ENCODE measurements at regions not wholly inside any gene's neighbourhood (a gene's known extent, or its start where the extent isn't known, plus 50 kb on each side); places are given as distances from the start of the nearest gene placed in this dataset.

DNA sequence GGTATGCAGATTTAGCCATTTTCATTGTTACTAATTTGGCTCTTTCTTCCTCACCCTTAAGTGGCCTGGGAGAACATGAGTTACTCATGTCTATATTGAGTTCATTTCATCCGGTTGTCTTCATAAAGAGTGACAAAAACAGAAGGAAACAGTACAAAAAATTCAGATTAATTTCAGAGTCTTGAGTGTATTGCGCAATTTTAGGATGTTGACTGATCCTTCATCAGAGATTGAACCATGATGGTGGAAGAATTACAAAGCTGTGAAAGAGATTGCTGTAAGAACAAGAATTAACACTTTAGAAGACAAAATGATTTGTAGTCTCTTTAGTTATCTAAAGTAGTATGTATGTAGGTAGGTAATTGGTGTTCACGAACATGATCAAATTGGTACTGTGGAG is 194.0 kb upstream of the PPP1R3A start:
- DNase-seq (ENCODE audit: low spot score): no peak

DNA sequence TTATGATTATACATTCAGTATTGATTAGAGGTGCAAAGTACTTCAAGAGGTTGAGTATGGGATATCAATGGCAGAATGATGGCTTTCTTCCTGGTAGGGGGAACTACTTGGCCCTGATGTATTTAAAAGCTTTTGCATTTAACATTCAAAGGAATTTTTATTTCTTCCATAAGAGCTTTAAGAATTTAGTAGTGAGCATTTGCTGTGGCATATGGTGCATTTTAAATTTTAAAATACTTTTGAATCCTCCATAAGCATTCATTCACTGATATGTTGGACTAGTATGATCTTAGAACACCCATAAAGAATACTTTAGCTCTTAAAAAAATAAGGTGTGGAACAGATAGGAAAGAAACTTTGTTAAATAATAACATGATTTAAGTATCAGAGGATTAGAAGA is 191.9 kb upstream of the PPP1R3A start:
- no peak for DNase-seq (ENCODE audit: low spot score)

DNA sequence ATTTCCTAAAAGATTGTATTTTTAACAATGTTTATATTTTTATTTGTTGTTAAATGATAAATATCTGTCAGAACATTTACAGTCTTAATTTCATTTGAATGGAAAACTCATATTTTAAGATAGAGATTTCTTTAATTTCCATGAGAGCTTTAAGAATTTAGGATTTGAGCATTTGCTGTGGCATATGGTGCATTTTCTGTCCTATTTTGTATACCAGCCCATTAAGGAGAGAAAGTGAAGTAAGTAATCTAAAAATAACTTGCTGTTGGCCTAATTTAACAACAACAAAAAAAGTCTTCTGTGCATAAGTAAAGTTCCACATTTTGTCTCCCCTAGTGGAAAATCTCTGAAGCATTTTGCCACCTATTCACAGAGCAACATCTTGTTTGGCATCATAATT is 190.9 kb upstream of the PPP1R3A start:
- no peak for DNase-seq (ENCODE audit: low spot score)

DNA sequence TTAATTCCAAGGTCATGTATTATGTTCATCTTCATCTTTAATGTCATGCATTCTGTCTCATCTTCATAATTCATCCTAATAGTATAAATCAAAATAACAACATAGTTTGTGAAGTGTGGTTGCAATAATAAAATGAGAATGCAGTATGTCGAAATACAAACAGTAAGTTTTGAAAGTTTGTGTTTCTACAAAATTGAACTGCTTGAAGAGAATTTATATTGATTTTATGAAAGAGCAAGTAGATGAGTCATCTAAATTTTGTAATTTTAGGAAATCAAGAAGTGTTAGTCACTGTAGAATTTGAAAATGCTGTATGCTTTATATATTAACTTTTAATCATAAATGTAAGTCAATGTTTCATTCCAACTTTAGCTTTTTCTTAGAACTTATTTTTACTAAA is 190.5 kb upstream of the PPP1R3A start:
- no peak for DNase-seq (ENCODE audit: low spot score)

DNA sequence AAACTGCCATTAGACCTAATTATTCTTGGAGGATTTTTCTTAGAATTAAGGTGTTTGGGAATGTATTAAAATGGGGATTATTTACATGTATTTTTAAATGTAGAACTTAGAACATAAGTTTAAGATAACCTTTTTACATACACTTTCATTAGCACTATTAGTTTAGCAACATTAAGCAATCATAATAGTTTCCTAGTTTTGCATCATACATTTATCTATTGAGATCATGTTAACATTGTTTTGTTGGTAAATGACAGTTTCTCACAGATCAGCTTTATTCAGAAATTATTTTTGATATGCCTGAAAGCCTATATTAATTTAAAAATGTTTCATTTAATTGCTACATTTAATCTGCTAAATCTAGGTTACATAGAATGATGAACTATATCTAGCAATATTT is 189.7 kb upstream of the PPP1R3A start:
- DNase-seq (ENCODE audit: low spot score): no peak

DNA sequence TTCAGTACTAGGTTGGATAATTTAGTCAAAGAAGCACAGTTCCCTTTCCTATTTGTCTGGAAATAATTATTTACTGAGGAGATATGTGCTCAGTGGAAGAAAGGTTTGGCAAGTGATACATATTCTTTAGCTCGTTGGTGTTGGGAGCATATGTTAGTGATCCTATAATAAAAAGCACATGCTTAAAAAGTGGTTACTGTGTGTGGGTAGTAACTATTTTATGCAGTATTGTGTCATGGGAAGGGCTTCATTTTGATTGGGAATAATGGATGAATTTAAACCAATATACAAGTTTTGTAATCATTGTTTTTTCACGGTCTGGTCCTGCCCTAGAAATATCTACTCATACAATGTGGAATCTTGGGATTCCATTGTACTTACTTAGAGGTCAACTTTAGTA is 188.7 kb upstream of the PPP1R3A start:
- DNase-seq (ENCODE audit: low spot score): no peak

DNA sequence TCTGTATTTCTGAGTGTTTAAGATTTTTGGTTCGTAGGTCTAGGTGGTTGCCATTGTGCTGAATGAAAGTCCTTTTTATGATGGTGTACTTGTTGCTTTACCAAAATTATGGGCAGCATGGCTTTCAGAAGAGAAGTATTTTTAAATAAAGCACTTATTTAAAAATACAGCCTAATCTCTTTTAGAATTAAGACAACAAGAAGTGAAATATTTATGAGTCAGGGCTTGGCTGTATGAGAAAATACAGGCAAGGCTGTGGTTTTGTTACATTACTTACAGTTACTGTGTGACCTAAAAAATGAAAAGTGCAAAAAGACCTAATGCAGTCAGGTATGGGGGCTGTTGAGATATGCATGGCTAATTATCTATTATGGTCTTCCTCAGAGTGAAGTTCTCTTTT is 185.2 kb upstream of the PPP1R3A start:
- no peak for DNase-seq (ENCODE audit: low spot score)

DNA sequence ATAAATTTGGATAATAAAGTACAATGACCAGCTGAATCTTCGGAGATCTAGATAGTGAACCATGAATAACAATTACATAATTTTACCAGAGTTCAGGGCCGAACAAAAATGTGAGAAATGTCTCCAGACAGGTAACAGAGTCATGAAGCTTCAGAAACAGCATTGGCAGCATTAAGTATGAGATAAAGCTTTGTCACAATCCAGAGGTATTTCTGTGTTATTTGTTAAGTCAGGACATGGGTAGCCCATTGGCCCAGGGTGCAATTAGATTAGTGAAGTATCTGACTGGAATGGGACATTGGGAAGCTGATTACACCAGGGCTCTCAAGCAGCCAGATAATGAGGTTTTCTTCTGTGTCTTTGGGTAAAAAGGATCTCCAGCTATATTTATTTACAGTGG is 184.2 kb upstream of the PPP1R3A start:
- no peak for DNase-seq (ENCODE audit: low spot score)

DNA sequence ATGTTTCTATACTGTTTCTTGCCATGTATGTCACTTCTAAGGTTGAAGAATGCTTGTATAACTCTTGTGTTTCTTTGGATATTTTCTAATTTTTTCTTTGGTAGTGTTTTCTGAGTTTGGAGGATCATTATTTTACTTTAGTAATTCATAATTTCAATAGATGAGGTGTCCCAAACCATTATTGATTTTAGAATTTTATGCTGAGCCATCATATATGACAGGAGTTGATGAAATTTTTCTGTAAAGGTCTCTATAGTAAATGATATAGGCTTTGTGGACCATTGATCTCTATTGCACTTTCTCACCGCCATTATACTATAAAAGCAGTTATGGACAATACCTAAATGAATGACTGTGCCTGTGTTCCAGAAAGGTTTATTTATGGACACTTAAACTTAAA is 183.3 kb upstream of the PPP1R3A start:
- DNase-seq (ENCODE audit: low spot score): no peak

DNA sequence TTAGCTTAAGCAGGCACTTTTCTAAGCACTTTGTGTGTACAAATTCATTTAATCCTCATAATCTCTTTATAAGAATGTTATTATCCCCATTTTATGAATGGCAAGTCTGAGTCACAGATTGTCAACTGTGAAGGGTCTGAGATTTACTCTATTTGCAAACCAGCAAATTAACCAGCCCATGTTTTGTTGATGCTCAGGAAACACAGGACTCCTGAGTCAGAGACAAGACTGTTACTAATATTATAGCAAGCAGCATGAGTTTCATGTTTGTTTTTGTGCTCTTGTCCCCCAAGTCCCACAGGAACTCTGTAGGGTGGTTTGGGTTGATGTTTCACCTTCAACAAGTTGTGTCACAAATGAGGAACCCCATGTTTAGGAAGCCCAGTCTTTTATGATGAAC is 182.0 kb upstream of the PPP1R3A start:
- DNase-seq (ENCODE audit: low spot score): no peak

DNA sequence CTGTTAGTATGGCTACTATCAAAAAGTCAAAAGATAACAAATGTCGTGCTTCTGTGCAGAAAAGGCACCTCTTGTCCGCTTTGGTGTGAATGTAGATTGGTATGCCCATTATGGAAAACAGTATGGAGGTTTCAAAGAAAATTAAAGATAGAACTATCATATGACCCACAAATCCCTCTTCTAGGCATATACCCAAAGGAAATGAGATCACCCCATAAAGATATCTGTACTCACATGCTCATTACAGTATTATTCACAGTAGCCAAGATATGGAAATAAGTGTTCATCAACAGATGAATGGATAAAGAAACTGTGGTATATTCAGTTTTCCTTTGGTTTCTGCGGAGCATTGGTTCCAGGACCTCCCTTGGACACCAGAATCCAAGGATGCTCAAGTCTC is 180.5 kb upstream of the PPP1R3A start:
- DNase-seq (ENCODE audit: low spot score): no peak

DNA sequence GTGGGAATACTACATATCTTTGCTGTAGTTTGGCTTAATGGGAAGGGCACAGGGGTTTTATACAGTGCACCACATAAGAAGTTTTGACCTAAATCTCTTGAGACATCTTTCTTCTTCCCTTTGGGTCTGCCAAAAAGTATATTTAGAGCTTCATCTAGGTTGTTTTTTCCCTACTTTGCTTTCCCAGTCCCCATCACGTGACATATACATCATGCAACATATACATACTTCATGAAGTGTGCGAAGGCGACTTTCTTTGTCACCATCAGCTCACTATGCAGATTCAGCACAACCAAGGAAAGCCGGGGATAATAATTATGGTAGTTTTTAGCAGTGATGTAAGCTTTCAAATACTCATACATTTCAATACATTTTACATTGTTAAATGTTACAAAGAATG is 177.1 kb upstream of the PPP1R3A start:
- DNase-seq (ENCODE audit: low spot score): no peak

DNA sequence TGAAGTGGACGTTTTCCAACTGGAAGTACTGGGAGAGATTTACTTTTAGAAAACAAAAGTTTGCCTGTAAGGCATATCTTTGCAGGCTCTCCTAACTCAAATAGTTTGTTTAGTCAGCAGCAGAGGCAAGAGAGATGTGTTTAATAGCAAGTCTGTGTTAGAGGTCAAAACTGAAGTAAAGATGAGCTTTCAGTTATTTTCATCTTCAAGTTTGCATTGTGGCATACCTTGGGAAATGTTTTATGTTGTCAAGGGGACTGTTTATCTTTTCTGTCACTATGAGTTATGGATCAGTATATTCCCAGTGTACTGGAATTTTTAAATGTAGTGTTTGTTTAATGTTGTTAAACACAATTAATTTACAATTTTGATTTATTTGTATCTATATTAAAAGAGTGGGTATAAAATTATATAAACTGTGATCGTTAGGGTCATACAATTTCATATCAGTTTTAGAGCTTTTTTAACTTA is 169.7 kb upstream of the PPP1R3A start:
- no peak for DNase-seq (ENCODE audit: low spot score)

DNA sequence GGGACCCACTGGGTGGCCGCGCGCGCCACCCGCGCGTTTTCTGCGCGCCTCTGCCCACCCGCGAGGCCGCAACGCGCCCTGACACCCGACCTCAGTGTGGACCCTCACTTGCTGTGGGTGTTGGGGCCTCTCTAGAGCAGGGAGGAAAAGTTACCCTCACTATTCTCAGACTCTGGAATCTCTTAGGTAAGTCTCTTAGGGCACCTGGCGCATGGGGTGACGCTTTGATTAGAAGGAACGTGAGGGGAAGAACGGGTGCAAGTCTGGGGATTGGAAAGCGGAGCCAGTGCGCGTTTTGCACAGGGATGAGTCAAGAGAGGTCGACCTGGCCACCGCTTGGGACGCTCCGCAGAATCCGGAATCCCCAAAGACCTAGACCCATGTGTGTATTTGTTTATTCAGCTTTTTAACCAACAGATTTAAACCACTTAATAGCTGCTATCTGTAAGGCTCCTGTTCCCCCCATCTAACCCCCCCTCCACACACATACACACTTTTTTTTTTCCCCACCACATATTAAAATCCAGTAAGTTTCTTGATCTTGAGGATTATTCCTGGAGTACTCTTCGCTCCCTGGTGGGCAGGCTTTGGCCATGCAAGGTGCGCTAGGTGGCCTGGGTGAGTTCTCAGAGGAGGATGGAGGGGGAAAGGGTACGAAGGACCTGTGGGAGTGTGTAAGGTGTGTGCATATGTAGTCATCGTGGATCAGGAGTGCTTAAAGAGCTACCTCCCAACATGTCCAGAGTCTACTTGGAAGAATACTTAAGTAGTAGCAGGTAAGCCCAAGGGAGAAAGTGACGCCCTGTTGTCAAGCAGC is 169.1 kb upstream of the PPP1R3A start:
- no peak for DNase-seq (ENCODE audit: low spot score)

DNA sequence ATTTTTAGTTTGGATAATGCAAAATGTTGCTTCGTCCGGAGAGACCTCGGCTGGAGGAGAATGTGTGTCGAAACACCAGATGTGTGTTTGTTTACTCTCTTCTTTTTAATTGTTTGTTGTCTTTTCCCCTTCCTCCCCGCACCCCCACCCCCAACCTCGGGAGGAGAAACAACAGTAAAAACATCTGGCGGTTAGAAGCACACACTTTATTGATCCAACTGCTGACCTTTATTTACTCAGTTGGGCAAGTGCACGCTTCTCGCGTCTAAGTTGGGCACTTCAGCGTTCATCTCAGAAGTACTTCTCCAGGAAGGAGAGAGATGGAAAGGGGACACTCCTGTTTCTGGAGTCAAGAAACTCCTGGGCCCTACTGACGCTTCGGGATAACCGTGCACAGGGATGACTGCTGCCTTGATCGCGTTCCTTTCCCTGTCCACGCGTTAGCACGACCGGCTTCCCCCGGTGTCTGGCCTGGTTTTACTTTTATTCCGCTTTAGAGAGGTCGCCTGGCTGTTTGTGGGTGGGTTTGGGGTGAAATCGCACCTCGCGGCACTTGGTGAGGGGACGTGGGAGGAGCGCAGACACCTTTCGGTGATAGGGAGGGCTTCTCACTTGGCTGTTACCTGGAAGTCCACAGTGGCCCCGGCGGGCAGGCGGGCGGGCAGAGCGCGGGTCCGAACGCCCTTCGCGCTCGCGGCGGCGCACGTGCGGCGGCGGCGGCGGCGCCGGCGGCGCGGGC is 168.3 kb upstream of the PPP1R3A start:
- no peak for DNase-seq (ENCODE audit: low spot score)

DNA sequence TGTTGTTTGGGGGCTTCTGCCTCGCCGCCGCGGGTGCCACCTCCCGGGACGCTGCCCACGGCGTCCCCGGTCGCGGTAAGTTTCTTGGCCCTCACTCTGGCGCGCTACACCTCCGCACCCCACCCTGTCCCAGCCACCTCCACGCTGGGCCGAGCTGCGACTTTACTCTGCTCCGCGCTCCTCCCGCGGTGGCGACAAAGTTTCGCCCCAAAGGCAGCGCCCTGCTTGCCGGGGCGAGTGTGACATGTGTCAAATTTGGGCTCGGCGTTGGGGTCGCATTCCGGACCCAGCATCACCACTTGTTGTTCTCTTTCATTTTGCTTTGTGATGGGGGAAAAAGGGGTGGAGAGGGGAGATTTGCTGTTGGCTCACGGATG is 167.7 kb upstream of the PPP1R3A start:
- no peak for DNase-seq (ENCODE audit: low spot score)

DNA sequence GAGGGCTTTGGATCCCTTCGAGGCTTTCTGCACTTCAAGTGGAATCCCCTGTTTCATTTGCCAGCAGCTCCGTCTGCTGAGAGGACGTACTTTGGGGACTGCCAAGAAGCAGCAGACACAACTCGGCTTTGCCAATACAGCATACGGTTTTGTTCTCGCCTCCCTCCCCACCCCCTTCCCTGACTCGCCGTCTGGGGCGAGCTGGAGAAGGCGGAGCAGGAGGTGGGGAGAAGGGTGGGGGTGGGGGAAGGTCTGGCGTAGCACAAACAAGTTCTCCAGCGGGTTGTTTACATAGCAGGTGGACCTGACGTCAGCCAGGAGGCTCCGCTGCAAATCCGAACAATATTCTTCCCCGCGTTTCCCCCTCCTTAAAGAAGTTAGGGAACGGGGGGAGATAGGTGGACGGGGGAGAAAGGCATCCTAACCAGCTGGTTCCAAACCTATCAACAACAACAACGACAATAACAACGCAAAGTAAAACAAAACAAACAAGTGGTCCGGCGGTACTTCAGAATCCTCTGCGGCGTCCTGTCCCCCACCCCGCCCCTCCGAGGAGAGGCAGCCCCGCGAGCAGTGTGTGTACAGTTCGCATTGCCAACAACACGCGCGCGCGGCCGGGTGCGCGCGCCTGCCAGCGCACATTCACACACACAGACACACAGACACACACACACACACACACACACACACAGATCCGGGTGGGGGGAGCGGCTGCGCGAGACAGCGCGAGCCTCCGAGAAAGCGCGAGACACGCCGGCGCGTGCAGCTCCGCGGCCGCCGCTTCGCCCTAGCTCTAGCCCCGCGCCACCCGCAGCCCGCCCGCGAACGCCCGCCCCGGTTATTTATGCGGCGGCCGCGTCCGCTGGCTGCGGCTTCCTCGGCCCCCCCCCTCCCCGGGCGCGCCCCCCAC is 167.0 kb upstream of the PPP1R3A start:
- no peak for DNase-seq (ENCODE audit: low spot score)

DNA sequence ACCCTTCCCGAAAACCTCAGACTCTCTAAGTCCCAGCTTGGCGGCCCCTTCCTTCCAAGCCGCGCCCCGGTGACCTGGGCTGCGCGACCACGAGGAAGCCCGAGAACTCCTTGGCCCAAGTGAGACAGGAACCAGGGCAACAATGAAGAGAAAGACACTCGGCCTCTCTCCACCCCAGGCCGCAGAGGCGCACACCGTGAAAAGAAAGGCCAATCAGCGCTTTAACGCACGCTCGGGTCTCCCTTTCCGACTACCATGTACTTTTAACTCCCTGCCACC is 166.4 kb upstream of the PPP1R3A start:
- no peak for DNase-seq (ENCODE audit: low spot score)

DNA sequence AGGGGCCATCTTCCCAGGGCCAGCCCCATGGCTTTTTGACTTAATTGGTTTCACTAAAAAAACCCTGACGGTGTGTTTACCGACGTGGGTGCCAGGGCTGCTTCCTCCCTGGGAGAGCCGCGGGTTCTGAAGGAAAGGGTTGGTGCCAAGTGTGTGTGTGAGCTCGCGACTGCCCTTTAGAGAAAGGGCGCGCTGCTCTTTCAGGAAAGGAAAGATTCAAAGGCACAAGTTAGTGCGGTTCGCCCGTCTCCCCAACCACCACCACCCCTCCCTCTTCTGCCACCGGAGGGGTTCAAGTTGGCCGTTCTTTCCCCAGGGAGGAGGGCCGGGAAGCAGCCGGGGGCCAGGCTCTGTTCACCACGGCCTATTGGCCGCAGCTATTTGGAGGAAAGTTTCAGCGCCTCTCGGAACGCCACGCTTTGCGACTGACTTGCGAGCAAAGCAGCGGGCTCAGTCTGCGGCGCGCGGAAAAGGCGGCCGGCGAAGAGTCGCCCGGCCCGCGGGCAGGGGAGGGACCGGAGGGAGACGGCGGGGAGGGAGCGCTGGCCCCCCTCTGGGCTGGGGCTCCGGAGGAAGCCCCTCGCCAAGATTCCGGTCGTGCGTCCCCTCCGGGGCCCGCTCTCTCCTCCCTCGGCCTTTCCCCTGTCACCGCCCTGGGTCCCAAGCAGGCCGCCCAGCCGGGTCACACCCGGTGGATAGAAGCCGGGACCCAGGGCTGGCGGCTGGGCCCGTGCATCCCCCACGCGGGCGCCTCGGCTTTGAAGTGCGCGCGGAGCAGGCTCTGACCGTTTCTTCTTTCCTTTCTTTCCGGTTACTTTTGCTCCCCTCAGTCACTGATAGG is 165.9 kb upstream of the PPP1R3A start:
- no peak for DNase-seq (ENCODE audit: low spot score)

DNA sequence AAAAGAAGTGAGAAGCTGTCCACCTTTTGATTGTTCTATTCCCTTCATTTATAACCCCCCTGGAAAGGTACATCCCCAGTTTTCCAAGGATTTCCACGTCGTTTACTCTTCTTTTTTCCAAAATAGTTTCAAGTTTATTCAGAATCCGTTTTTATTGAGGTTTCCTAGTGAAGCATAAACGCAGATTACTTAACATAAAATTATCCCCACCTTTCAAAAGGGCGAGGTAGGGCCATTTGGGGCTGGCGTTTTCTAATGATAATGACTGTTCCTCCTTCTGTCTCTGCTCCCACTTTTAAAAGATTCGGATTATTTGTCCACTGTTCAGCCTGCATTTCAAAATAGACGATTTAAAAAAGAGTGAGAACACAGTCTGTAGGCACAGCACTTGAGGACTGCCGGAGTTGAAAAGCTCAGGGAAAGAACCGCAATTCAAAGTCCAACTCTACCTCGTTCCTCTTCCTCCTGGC is 165.2 kb upstream of the PPP1R3A start:
- DNase-seq (ENCODE audit: low spot score): no peak

DNA sequence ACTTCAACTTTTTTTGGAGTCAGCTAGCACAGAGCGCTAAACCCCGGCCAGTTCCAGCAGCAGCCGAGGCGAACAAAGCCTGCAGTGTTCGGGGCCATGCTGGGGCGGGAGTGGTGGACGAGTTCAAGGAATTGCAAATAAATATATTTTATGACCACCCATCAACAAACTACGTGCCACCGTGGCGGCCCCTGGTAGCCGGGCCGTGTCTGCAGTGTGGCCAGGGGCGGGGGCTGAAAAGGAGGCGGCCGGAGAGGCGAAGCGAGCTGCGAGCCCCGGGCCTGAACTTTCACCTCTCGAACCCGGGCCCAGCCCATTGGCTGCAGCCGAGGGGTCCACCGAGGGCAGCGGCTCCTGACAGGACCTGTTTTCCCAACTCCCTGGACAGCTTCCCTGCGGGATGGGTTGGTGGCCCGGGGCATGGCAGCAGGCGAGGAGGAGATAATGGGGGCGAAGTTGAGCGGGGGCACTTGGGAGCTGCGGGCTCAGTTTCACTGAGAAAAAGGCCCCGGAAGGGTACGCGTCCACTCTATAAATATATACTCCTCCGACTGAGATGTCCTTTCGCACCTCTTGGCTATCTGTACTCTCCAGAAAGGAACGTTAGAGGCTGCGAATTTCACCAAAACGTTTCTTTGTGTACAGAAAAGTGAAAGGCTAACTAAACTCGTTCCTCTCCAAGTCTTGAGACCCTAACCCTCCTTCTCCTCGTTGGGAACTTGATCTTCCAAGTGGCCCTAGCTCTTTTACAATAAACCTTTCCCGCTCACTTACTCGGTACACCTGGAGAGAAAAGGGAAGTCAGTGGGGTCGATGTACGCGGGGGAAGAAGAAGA is 164.6 kb upstream of the PPP1R3A start:
- DNase-seq (ENCODE audit: low spot score): no peak

Measured in CD4-positive, alpha-beta T cell treated with Interleukin-6 at 100 ng/mL for 8 hours (primary cell).